ENCODE measurements at regions not wholly inside any gene's neighbourhood (a gene's known extent, or its start where the extent isn't known, plus 50 kb on each side); places are given as distances from the start of the nearest gene placed in this dataset.

GRCh38 chr13:73598020-73598712 is 536.0 kb downstream of the KLF12 start:
- no peaks in the 10 kb centered on the region for H3K4me1 ChIP-seq (ENCODE audit: insufficient read depth)
- intact Hi-C loops (cut with DNase I), result no loop called here
- WGBS, 3 donors, result 86 to 89% (median 88%) methylated on average over 3 of the region's 3 CpGs
- H3K9me3 ChIP-seq, result no peaks in the 10 kb centered on the region
- no peak for TF ChIP-seq EP300 (IDR thresholded peaks at IDR 0.05)
- TF ChIP-seq POLR2A (IDR thresholded peaks at IDR 0.05), result no peak
- no peak for TF ChIP-seq CTCF (IDR thresholded peaks at IDR 0.05)
- no peak overlapping the region for H3K4me3 ChIP-seq
- H3K27ac ChIP-seq, result no peak overlapping the region
- no peak for DNase-seq
- no peaks in the 10 kb centered on the region for H3K27me3 ChIP-seq
- H3K36me3 ChIP-seq, result no peaks in the 10 kb centered on the region

GRCh38 chr13:73596382-73596781 is 537.6 kb downstream of the KLF5 start:
- TF ChIP-seq EP300 (IDR thresholded peaks at IDR 0.05), result no peak
- Histone ChIP-seq H3K27me3 (no peaks in the 10 kb centered on the region), H3K4me3 (no peak overlapping the region), H3K36me3 (no peaks in the 10 kb centered on the region), H3K9me3 (no peaks in the 10 kb centered on the region), H3K4me1 (ENCODE audit: insufficient read depth) (no peaks in the 10 kb centered on the region), H3K27ac (no peak overlapping the region)
- intact Hi-C loops (cut with DNase I), result no loop called here
- DNase-seq, result no peak
- 14 to 31% (median 27%) methylated on average over 1 of the region's 1 CpG for WGBS, 3 donors

GRCh38 chr13:73593199-73593765 is 534.5 kb downstream of the KLF5 start:
- no peaks in the 10 kb centered on the region for H3K4me1 ChIP-seq (ENCODE audit: insufficient read depth)
- no peak overlapping the region for H3K4me3 ChIP-seq
- no peaks in the 10 kb centered on the region for H3K36me3 ChIP-seq
- WGBS, 3 donors, result 87 to 92% (median 89%) methylated on average over 6 of the region's 6 CpGs
- no peak for DNase-seq
- no peak overlapping the region for H3K27ac ChIP-seq
- H3K9me3 ChIP-seq, result no peaks in the 10 kb centered on the region
- no peak for TF ChIP-seq EP300 (IDR thresholded peaks at IDR 0.05)
- no peak for TF ChIP-seq CTCF (IDR thresholded peaks at IDR 0.05)
- TF ChIP-seq POLR2A (IDR thresholded peaks at IDR 0.05), result no peak
- no peaks in the 10 kb centered on the region for H3K27me3 ChIP-seq
- intact Hi-C loops (cut with DNase I), result no loop called here

GRCh38 chr13:73591861-73592260 is 533.1 kb downstream of the KLF5 start:
- no peaks in the 10 kb centered on the region for H3K27me3 ChIP-seq
- intact Hi-C loops (cut with DNase I), result no loop called here
- DNase-seq, result no peak
- H3K36me3 ChIP-seq, result no peaks in the 10 kb centered on the region
- TF ChIP-seq POLR2A (IDR thresholded peaks at IDR 0.05), result no peak
- TF ChIP-seq EP300 (IDR thresholded peaks at IDR 0.05), result no peak
- TF ChIP-seq CTCF (IDR thresholded peaks at IDR 0.05), result no peak
- H3K4me3 ChIP-seq, result no peak overlapping the region
- no peak overlapping the region for H3K27ac ChIP-seq
- 91 to 95% (median 94%) methylated on average over 6 of the region's 6 CpGs for WGBS, 3 donors
- H3K9me3 ChIP-seq, result no peaks in the 10 kb centered on the region
- H3K4me1 ChIP-seq (ENCODE audit: insufficient read depth), result no peaks in the 10 kb centered on the region

GRCh38 chr13:73590795-73591194 is 532.0 kb downstream of the KLF5 start:
- H3K36me3 ChIP-seq, result no peaks in the 10 kb centered on the region
- H3K27ac ChIP-seq, result no peak overlapping the region
- intact Hi-C loops (cut with DNase I), result no loop called here
- TF ChIP-seq CTCF (IDR thresholded peaks at IDR 0.05), result no peak
- TF ChIP-seq EP300 (IDR thresholded peaks at IDR 0.05), result no peak
- no peak for TF ChIP-seq POLR2A (IDR thresholded peaks at IDR 0.05)
- no peaks in the 10 kb centered on the region for H3K4me1 ChIP-seq (ENCODE audit: insufficient read depth)
- H3K27me3 ChIP-seq, result no peaks in the 10 kb centered on the region
- DNase-seq, result no peak
- no peaks in the 10 kb centered on the region for H3K9me3 ChIP-seq
- H3K4me3 ChIP-seq, result no peak overlapping the region

All from ovary (tissue), 7 donors.